Activated naive CD4-positive, alpha-beta T cell treated with anti-CD3 and anti-CD28 coated beads for 36 hours (primary cell): ENCODE measurements at regions not wholly inside any gene's neighbourhood (a gene's known extent, or its start where the extent isn't known, plus 50 kb on each side); places are given as distances from the start of the nearest gene placed in this dataset.

Source experiments
- CTCF ChIA-PET: fragments of 350-600 bp; sonication (Branson Sonifier 250); formaldehyde crosslinking; loops from one replicate; lab custom pipeline; 2021; ENCODE audit warnings: antibody characterized with exemption; lab: Charles Lee
- DNase-seq: peaks from one replicate; pipeline ENCODE4 v3.0.0-alpha.2; 2020
- H3K27ac Mint-ChIP-seq: one replicate; pipeline ENCODE4 v1.8.0; 2021; ENCODE audit warnings: mild to moderate bottlenecking, mixed read lengths
- H3K27me3 Mint-ChIP-seq: one replicate; pipeline ENCODE4 v1.8.0; 2021; ENCODE audit warnings: low read depth, mixed read lengths
- H3K36me3 Mint-ChIP-seq: one replicate; pipeline ENCODE4 v1.8.0; 2021; ENCODE audit warnings: low read depth, mixed read lengths
- H3K4me1 Mint-ChIP-seq: one replicate; pipeline ENCODE4 v1.8.0; 2021; ENCODE audit warnings: low read depth, mixed read lengths
- H3K4me3 Mint-ChIP-seq: one replicate; pipeline ENCODE4 v1.8.0; 2021; ENCODE audit warnings: mild to moderate bottlenecking, moderate library complexity, mixed read lengths
- H3K9me3 Mint-ChIP-seq: one replicate; pipeline ENCODE4 v1.8.0; 2021; ENCODE audit warnings: mixed read lengths
- intact Hi-C: fragments of 100-400 bp; cut with micrococcal nuclease; formaldehyde crosslinking; loops from one replicate; pipeline ENCODE4 v1.15.1; 2023

GRCh38 chr5:29853711-29854220 is 1339.7 kb upstream of the CDH6 start:
- Mint-ChIP-seq H3K27ac (no peak overlapping the region), H3K4me1 (no peaks in the 10 kb centered on the region), H3K9me3 (peaks cover 19% of the 10 kb centered on the region), H3K27me3 (no peaks in the 10 kb centered on the region), H3K36me3 (no peaks in the 10 kb centered on the region), H3K4me3 (no peak overlapping the region)
- intact Hi-C loops: no loop called here
- DNase-seq: no peak
- CTCF ChIA-PET: no interaction called here

GRCh38 chr5:29852329-29852728 is 1341.2 kb upstream of the CDH6 start:
- no peak for DNase-seq
- H3K27ac Mint-ChIP-seq: no peak overlapping the region
- H3K27me3 Mint-ChIP-seq: no peaks in the 10 kb centered on the region
- H3K36me3 Mint-ChIP-seq: no peaks in the 10 kb centered on the region
- H3K4me1 Mint-ChIP-seq: no peaks in the 10 kb centered on the region
- H3K9me3 Mint-ChIP-seq: peaks cover 21% of the 10 kb centered on the region
- intact Hi-C loops: no loop called here
- no peak overlapping the region for H3K4me3 Mint-ChIP-seq
- CTCF ChIA-PET: no interaction called here

DNA sequence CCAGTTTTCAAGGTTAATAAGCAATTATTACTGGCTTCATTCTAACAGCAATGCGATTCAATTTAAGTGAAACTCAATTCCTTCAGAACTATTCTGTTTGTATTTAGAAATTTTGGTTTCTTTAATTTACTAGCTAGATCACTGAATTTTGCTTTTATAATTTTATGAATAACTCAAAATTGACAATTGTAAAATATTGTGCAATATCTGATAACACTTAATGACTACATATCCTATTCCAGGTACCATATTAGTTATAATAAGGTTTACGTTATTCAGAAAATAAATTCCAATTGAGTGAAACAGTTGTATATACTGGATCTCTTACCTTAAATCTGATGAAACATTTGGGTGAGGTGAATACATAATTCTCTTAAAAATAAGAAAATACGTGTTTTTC is 1348.3 kb upstream of the CDH6 start:
- H3K4me3 Mint-ChIP-seq: no peak overlapping the region
- no peaks in the 10 kb centered on the region for H3K36me3 Mint-ChIP-seq
- CTCF ChIA-PET: no interaction called here
- H3K9me3 Mint-ChIP-seq: peaks cover 3% of the 10 kb centered on the region
- H3K27ac Mint-ChIP-seq: no peak overlapping the region
- H3K4me1 Mint-ChIP-seq: no peaks in the 10 kb centered on the region
- no peaks in the 10 kb centered on the region for H3K27me3 Mint-ChIP-seq
- no peak for DNase-seq
- intact Hi-C loops: no loop called here

DNA sequence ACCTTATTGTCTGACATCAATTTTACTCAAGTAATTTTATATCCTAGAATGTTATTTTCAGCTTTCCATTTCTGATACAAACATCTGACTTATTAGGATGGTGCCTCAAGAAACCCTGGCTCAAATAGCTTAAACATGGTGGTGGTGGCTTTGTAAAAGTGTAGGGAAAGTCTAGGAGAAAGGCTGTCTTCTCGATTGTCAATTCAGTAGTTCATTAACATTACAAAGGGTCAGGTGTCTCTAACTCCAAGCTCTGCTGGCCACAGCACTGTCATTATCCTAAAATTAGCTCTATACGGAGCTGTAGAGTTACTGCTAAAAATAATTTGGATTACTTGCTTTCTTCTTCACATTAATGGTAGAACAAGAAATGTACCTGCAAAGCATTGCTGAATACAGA is 1360.1 kb upstream of the CDH6 start:
- intact Hi-C loops: no loop called here
- Mint-ChIP-seq H3K4me3 (no peak overlapping the region), H3K27ac (no peak overlapping the region), H3K36me3 (no peaks in the 10 kb centered on the region), H3K27me3 (no peaks in the 10 kb centered on the region), H3K9me3 (peaks cover 6% of the 10 kb centered on the region), H3K4me1 (no peaks in the 10 kb centered on the region)
- CTCF ChIA-PET: no interaction called here
- DNase-seq: no peak

DNA sequence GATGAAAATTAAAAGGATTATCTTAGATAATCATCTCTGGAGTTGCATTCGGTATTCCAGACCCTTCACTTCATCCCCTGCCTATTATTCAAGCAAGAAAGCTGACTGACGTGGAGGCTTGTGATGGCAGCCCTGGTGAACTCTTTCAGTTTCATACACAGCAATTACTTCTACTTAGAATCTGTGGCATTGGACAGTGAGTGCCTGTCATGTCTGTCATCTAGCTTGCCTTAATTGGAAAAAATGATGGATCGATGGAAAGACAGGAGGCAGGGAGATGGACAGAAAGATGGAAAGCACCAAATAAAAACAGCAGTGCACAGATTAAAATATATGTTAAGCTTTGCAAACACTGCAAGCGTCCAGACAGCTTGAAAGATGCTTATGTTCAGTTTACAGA is 1371.0 kb upstream of the CDH6 start:
- CTCF ChIA-PET: no interaction called here
- intact Hi-C loops: no loop called here
- Mint-ChIP-seq H3K9me3 (peaks cover 8% of the 10 kb centered on the region), H3K36me3 (no peaks in the 10 kb centered on the region), H3K4me1 (no peaks in the 10 kb centered on the region), H3K4me3 (no peak overlapping the region), H3K27me3 (no peaks in the 10 kb centered on the region), H3K27ac (no peak overlapping the region)
- DNase-seq: no peak

- Mint-ChIP-seq H3K9me3 (peaks cover 10% of the 10 kb centered on the region), H3K4me1 (no peaks in the 10 kb centered on the region), H3K4me3 (no peak overlapping the region), H3K27me3 (no peaks in the 10 kb centered on the region), H3K27ac (no peak overlapping the region), H3K36me3 (no peaks in the 10 kb centered on the region)
- intact Hi-C loops: no loop called here
- CTCF ChIA-PET: no interaction called here
- DNase-seq: no peak
These were observed 1381.4 kb upstream of the CDH6 start for GRCh38 chr5:29811914-29812679.

DNA sequence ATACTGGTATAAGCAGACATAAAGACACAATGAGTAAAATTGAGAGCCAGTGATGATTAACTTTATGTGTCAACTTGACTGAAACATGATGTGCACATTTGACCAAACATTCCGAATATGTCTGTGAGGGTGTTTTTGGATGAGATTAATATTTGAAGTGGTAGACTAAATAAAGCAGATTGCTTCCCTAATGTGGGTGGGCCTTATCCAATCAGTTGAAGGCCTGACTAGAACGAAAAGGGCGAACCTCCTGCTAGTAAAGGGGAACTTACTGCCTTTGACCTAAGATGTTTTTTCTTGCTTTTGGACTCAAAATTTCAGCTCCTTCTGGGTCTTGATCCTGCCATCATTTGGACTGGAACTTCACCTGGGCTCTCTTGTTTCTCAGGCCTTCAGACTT is 1387.7 kb upstream of the CDH6 start:
- no peak for DNase-seq

DNA sequence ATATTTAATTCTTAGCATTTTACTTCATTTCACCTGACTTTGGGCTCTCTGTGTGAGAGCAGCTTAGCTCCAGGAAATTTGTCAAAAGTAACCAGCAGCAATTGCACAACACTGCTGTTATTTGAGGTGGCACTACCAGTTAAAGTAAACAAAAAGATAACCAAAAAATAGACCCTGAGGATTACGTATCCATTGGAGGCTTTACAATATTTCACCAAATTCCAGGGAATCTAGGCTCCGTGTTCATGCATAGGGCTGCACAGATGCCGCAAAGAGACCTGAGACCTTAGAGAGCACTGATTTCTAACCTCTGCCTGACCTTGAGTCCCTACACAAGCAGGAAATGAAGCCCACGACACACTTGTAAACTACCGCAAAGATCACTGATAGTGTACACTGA is 1392.7 kb upstream of the CDH6 start:
- Mint-ChIP-seq H3K4me1 (no peaks in the 10 kb centered on the region), H3K27me3 (no peaks in the 10 kb centered on the region), H3K4me3 (no peak overlapping the region), H3K36me3 (no peaks in the 10 kb centered on the region), H3K9me3 (peaks cover 2% of the 10 kb centered on the region), H3K27ac (no peak overlapping the region)
- CTCF ChIA-PET: interaction anchor here (0.6 kb wide), 1 partner anchor 478 kb away, joined by 3 read pairs; no protein-coding TSS in a partner anchor
- intact Hi-C loops: no loop called here
- no peak for DNase-seq

More for the DNA sequence above, 1387.7 kb upstream of the CDH6 start:
- Mint-ChIP-seq H3K27ac (no peak overlapping the region), H3K4me3 (no peak overlapping the region), H3K9me3 (no peaks in the 10 kb centered on the region), H3K36me3 (no peaks in the 10 kb centered on the region), H3K27me3 (no peaks in the 10 kb centered on the region), H3K4me1 (no peaks in the 10 kb centered on the region)
- CTCF ChIA-PET: no interaction called here
- intact Hi-C loops: no loop called here

GRCh38 chr5:29796013-29796412 is 1397.5 kb upstream of the CDH6 start:
- no peaks in the 10 kb centered on the region for H3K4me1 Mint-ChIP-seq
- CTCF ChIA-PET: no interaction called here
- intact Hi-C loops: no loop called here
- H3K4me3 Mint-ChIP-seq: no peak overlapping the region
- peaks cover 4% of the 10 kb centered on the region for H3K9me3 Mint-ChIP-seq
- H3K27ac Mint-ChIP-seq: no peak overlapping the region
- DNase-seq: no peak
- no peaks in the 10 kb centered on the region for H3K36me3 Mint-ChIP-seq
- H3K27me3 Mint-ChIP-seq: no peaks in the 10 kb centered on the region

DNA sequence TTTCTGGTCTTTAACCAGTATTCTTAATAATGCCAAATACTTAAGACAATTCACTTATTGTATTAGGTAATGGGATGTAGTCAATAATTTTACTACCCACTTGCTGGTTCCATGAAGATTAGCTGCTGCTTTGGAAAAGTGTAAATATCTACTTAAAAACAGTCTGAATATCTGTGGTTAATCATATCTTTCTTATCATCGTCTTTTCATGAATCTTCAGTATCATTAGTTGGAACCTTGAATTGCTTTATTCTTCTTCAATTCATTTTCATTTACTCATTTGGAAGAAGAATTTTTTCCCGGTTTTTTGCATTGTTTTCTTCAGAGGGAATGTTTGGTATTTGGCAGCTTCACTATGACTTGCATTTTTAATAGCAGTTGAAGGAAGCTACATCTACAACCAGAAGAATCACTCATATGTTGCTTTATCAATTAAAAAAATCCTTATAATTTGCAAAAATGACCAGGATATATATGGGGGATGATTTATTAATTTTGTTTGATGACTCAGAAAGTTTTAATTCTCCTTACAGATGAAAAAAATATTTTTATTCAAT is 1398.3 kb upstream of the CDH6 start:
- CTCF ChIA-PET: no interaction called here
- H3K9me3 Mint-ChIP-seq: peaks cover 4% of the 10 kb centered on the region
- no peaks in the 10 kb centered on the region for H3K36me3 Mint-ChIP-seq
- no peak for DNase-seq
- H3K4me3 Mint-ChIP-seq: no peak overlapping the region
- no peak overlapping the region for H3K27ac Mint-ChIP-seq
- intact Hi-C loops: no loop called here
- no peaks in the 10 kb centered on the region for H3K4me1 Mint-ChIP-seq
- H3K27me3 Mint-ChIP-seq: no peaks in the 10 kb centered on the region

DNA sequence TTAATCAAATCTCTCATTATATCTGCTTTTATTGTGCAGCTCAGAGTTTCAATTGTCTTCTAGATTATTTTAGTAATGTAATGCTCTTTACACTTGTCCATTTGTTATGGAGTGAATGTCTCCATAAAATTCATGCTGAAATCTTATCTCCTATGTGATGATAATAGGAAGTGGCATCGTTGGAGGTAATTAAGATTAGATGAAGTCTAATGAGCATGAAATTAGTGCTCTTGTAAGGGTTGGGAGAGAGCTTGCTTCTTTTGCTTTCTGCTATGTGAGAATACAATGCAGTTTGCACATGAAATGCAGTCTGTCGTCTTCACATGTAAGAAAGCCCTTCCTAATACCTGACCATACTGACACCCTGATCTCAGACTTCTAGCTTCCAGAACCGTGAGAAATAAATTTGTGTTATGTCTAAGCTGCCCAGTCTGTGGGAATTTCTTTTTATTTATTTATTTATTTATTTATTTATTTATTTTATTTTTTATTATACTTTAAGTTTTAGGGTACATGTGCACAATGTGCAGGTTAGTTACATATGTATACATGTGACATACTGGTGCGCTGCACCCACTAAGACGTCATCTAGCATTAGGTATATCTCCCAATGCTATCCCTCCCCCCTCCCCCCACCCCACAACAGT is 1399.2 kb upstream of the CDH6 start:
- H3K9me3 Mint-ChIP-seq: peaks cover 4% of the 10 kb centered on the region
- no peaks in the 10 kb centered on the region for H3K36me3 Mint-ChIP-seq
- DNase-seq: no peak
- intact Hi-C loops: no loop called here
- CTCF ChIA-PET: no interaction called here
- no peaks in the 10 kb centered on the region for H3K27me3 Mint-ChIP-seq
- H3K4me1 Mint-ChIP-seq: no peaks in the 10 kb centered on the region
- H3K4me3 Mint-ChIP-seq: no peak overlapping the region
- H3K27ac Mint-ChIP-seq: no peak overlapping the region

- no peak overlapping the region for H3K4me3 Mint-ChIP-seq
- H3K36me3 Mint-ChIP-seq: no peaks in the 10 kb centered on the region
- CTCF ChIA-PET: no interaction called here
- no peak overlapping the region for H3K27ac Mint-ChIP-seq
- no peaks in the 10 kb centered on the region for H3K4me1 Mint-ChIP-seq
- H3K27me3 Mint-ChIP-seq: no peaks in the 10 kb centered on the region
- peaks cover 12% of the 10 kb centered on the region for H3K9me3 Mint-ChIP-seq
- intact Hi-C loops: no loop called here
- no peak for DNase-seq
These were observed 1403.2 kb upstream of the CDH6 start for GRCh38 chr5:29790281-29790680.

- Mint-ChIP-seq H3K27ac (no peak overlapping the region), H3K4me1 (no peaks in the 10 kb centered on the region), H3K9me3 (peaks cover 4% of the 10 kb centered on the region), H3K27me3 (no peaks in the 10 kb centered on the region), H3K36me3 (no peaks in the 10 kb centered on the region), H3K4me3 (no peak overlapping the region)
- intact Hi-C loops: no loop called here
- CTCF ChIA-PET: no interaction called here
- no peak for DNase-seq
These were observed 1413.1 kb upstream of the CDH6 start for GRCh38 chr5:29780401-29780800.
